Left ventricle myocardium inferior (tissue), 1 donor: ENCODE measurements at regions not wholly inside any gene's neighbourhood (a gene's known extent, or its start where the extent isn't known, plus 50 kb on each side); places are given as distances from the start of the nearest gene placed in this dataset.

ENCODE experiments used
- DNase-seq: peaks from one replicate; pipeline ENCODE4 v3.0.0-alpha.2; 2020
- H3K27ac ChIP-seq: fragments of 200-600 bp; replicated peaks from 2 replicates; pipeline ENCODE4 v1.8.0; 2021
- H3K27me3 ChIP-seq: fragments of 200-600 bp; 2 replicates; pipeline ENCODE4 v1.8.0; 2021; ENCODE audit warnings: low read depth
- H3K36me3 ChIP-seq: fragments of 200-600 bp; 2 replicates; pipeline ENCODE4 v1.8.0; 2021
- H3K4me1 ChIP-seq: fragments of 200-600 bp; 2 replicates; pipeline ENCODE4 v1.8.0; 2021
- H3K4me3 ChIP-seq: fragments of 200-600 bp; 2 replicates; pipeline ENCODE4 v1.8.0; 2021; ENCODE audit warnings: mild to moderate bottlenecking, moderate library complexity
- H3K9me3 ChIP-seq: fragments of 200-600 bp; replicated peaks from 2 replicates; pipeline ENCODE4 v1.8.0; 2021
- intact Hi-C: fragments of 100-400 bp; cut with micrococcal nuclease; formaldehyde crosslinking; loops from one replicate; pipeline ENCODE4 v1.11.0; 2022
- TF ChIP-seq, protein P1 (sequence below): fragments of 200-600 bp; IDR thresholded peaks from 2 replicates; pipeline ENCODE4 v1.8.0; 2021; ENCODE audit warnings: antibody characterized with exemption, mild to moderate bottlenecking, borderline replicate concordance
- donor health status: DM: no; HTN: yes; CAD: no; lungs with severe emphysema.

DNA sequence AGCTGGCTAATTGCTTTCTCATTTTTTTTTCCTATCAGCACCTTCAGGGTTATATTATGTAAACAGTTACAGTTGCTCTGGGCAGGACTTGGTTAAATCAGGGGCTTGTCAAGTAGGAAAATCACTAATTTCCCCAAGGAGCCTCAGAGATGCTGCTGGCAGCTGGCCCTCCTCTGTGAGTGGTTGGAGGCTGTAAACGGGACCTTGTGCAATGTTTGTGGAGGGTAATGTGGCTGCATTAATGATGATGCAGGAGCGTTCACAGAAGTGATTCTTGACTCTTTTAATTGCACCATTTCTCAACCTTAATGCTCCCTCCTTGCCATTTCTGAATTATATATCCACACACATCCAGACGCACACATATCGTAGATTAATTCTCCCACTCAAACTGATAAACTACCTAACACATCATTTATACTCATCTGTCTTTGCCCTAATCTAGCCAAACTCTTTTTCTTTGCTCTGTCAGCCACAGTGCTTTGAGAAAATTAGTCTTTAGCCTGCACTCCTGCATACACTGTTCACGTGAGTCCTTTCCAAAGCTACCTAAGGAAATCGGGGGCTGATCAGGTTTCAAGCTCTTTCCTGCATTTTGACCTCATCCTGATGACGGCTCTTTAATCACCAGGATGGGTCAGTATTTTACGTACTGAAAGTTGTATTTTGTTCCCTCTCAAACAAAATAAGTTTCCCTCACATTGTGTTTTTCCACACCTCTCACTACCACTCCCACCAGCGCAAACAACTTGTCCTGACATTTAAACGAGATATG, 154.4 kb upstream of the PIRT start:
- no peak for DNase-seq
- Histone ChIP-seq H3K4me1 (no peaks in the 10 kb centered on the region), H3K36me3 (no peaks in the 10 kb centered on the region), H3K27me3 (peaks cover 49% of the 10 kb centered on the region), H3K9me3 (no peaks in the 10 kb centered on the region), H3K4me3 (no peak overlapping the region), H3K27ac (peak overlapping the region; percentile 33)
- TF ChIP-seq, protein P1, sequence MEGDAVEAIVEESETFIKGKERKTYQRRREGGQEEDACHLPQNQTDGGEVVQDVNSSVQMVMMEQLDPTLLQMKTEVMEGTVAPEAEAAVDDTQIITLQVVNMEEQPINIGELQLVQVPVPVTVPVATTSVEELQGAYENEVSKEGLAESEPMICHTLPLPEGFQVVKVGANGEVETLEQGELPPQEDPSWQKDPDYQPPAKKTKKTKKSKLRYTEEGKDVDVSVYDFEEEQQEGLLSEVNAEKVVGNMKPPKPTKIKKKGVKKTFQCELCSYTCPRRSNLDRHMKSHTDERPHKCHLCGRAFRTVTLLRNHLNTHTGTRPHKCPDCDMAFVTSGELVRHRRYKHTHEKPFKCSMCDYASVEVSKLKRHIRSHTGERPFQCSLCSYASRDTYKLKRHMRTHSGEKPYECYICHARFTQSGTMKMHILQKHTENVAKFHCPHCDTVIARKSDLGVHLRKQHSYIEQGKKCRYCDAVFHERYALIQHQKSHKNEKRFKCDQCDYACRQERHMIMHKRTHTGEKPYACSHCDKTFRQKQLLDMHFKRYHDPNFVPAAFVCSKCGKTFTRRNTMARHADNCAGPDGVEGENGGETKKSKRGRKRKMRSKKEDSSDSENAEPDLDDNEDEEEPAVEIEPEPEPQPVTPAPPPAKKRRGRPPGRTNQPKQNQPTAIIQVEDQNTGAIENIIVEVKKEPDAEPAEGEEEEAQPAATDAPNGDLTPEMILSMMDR: no peak
- intact Hi-C loops: no loop called here

DNA sequence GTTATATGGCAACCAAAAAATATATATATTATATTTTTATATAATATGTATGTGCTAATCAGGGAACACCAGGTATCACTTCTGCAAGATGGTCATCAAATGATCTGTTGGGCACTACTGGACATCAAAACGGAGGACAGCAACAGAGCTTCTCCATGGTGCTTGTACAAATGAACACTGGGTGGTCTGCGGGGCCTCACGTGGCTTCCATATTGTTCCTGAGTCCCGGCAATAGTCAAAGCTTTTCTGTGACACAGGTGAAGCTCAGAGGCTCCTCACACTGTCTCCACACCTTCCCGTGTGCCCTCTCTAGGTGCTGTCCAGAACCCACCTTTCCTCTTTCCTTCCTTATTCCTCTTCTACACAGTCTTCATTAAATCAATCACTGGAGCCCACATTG, 149.9 kb upstream of the PIRT start:
- peaks cover 11% of the 10 kb centered on the region for H3K27me3 ChIP-seq
- intact Hi-C loops: no loop called here

DNA sequence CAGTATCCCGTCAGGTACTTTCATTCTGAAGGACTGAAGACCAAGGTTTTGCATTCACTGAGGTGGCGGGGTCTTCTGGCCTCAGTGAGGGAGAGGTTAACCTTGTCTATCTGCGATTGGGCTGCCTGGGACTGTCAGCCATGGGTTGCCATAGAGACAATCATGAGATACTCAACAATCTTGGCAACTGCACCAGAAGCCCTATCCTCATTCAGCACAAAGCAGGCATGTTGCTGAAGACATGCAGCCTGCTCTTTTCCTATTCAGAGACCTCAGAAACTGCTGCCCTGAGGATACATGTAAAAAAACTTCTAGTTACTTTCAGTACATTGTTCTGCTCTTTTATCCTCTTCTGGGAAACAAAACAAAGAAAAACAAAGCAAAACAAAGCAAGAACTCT, 146.3 kb upstream of the PIRT start:
- Histone ChIP-seq H3K36me3 (no peaks in the 10 kb centered on the region), H3K27me3 (peaks cover 10% of the 10 kb centered on the region), H3K9me3 (peaks cover 12% of the 10 kb centered on the region), H3K27ac (no peak overlapping the region), H3K4me3 (no peak overlapping the region), H3K4me1 (no peaks in the 10 kb centered on the region)
- intact Hi-C loops: no loop called here
- DNase-seq: no peak
- TF ChIP-seq, protein P1: no peak

More for the DNA sequence above, 149.9 kb upstream of the PIRT start:
- Histone ChIP-seq H3K9me3 (peaks cover 8% of the 10 kb centered on the region), H3K4me3 (no peak overlapping the region), H3K36me3 (no peaks in the 10 kb centered on the region), H3K27ac (no peak overlapping the region), H3K4me1 (no peaks in the 10 kb centered on the region)
- TF ChIP-seq, protein P1: no peak
- DNase-seq: no peak

DNA sequence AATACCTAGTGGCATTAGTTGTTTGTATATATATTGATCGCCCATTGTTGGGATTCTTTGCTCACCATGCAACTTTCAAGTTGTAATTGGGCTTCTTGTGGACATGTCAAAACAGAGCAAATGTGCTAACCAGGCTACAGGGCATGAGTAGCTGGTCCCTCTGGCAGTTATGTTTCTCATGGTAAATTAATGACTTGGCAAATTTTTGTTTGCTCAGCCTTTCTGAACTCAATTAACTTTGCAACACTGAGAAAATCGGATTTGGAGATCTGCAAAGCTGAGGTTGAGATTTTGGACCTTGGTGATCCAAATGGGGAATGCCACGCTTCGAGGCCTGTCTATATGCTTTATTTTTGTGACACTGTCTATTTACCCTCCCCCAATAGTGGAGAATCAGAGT, 138.5 kb upstream of the PIRT start:
- TF ChIP-seq, protein P1: no peak
- Histone ChIP-seq H3K27me3 (no peaks in the 10 kb centered on the region), H3K27ac (no peak overlapping the region), H3K4me1 (no peaks in the 10 kb centered on the region), H3K36me3 (no peaks in the 10 kb centered on the region), H3K9me3 (no peaks in the 10 kb centered on the region), H3K4me3 (no peak overlapping the region)
- DNase-seq: no peak
- intact Hi-C loops: no loop called here

DNA sequence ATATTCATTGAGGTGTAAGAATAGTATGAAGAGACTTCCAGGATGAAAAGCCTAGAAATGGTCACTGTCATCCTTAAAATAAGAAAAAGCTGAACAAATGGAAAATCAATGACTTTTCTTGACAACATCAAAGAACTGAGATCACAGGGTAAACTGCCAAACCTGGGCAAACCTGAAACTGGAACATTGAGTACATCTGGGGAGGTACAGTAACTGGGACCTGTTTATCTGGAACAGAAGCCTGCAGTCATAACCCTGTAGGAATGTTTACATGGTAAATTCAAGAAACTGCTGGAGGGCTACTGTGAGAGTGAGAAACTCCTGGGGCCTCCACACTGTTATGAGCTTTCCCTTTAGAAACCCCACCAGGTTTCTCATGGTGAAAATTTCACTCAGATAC, 130.1 kb upstream of the PIRT start:
- TF ChIP-seq, protein P1: no peak
- Histone ChIP-seq H3K27me3 (no peaks in the 10 kb centered on the region), H3K4me1 (no peaks in the 10 kb centered on the region), H3K36me3 (no peaks in the 10 kb centered on the region), H3K9me3 (peaks cover 8% of the 10 kb centered on the region), H3K27ac (no peak overlapping the region), H3K4me3 (no peak overlapping the region)
- intact Hi-C loops: no loop called here
- DNase-seq: no peak
